22Rv1 (cell line): ENCODE measurements at regions not wholly inside any gene's neighbourhood (a gene's known extent, or its start where the extent isn't known, plus 50 kb on each side); places are given as distances from the start of the nearest gene placed in this dataset.

Source experiments
- ZFX ChIP-seq: fragments of 450-650 bp; IDR thresholded peaks from 2 replicates; pipeline ENCODE4 v1.6.1; 2017; ENCODE audit warnings: antibody characterized with exemption, borderline replicate concordance
- TF ChIP-seq, protein P1 (sequence below): fragments of 450-650 bp; IDR thresholded peaks from 2 replicates; pipeline ENCODE4 v1.5.1; 2017; ENCODE audit warnings: mild to moderate bottlenecking

DNA sequence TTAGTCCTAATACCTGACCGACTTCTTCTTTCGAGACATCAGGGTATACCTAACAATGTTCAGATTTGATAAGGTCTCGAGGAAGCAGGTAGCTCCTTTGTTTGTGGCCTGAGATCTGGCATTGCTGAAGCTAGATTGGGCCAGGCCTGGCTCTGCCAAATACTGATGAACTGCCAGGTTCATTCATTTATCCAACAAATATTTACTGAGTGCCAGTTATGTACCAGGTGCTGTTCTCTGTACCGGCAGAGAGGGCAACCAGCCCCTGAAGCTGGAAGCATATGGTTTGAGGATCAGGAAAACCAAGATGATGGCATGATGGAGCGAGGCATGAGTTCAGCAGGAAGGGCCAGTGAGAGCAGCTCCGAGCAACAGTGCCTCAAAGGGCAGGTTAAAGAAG is 196.2 kb upstream of the NSMCE3 start:
- TF ChIP-seq, protein P1, sequence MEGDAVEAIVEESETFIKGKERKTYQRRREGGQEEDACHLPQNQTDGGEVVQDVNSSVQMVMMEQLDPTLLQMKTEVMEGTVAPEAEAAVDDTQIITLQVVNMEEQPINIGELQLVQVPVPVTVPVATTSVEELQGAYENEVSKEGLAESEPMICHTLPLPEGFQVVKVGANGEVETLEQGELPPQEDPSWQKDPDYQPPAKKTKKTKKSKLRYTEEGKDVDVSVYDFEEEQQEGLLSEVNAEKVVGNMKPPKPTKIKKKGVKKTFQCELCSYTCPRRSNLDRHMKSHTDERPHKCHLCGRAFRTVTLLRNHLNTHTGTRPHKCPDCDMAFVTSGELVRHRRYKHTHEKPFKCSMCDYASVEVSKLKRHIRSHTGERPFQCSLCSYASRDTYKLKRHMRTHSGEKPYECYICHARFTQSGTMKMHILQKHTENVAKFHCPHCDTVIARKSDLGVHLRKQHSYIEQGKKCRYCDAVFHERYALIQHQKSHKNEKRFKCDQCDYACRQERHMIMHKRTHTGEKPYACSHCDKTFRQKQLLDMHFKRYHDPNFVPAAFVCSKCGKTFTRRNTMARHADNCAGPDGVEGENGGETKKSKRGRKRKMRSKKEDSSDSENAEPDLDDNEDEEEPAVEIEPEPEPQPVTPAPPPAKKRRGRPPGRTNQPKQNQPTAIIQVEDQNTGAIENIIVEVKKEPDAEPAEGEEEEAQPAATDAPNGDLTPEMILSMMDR = no peak
- no peak for TF ChIP-seq ZFX
